GM13977 (cell line): ENCODE measurements at regions not wholly inside any gene's neighbourhood (a gene's known extent, or its start where the extent isn't known, plus 50 kb on each side); places are given as distances from the start of the nearest gene placed in this dataset.

Experiments used
- DNase-seq: peaks from one replicate; pipeline ENCODE4 v3.0.0; 2012; ENCODE audit warnings: low spot score
- CTCF ChIP-seq: IDR thresholded peaks from 2 replicates; pipeline ENCODE4 v1.5.1; 2012; ENCODE audit warnings: mild to moderate bottlenecking, control low read depth; ENCODE audit not compliant: insufficient read depth; ENCODE audit errors: extremely low read depth, missing control alignments
- in situ Hi-C: fragments of 300-500 bp; cut with MboI; formaldehyde crosslinking; loops from one replicate; pipeline ENCODE4 v1.12.0; 2022; ENCODE audit warnings: low sequenced_read_pairs, low pct_unique_long_range_greater_than_20kb, mixed read lengths, inconsistent platforms; ENCODE audit not compliant: unreplicated experiment

GRCh38 chr3:105304487-105304886 is 62.2 kb upstream of the ALCAM start:
- in situ Hi-C loops = no loop called here
- no peak for TF ChIP-seq CTCF
- DNase-seq = no peak

- in situ Hi-C loops = no loop called here
- no peak for DNase-seq
- TF ChIP-seq CTCF = no peak
Measured at GRCh38 chr3:105315144-105315543, 51.6 kb upstream of the ALCAM start.

- DNase-seq = no peak
- in situ Hi-C loops = no loop called here
- TF ChIP-seq CTCF = no peak
Measured at GRCh38 chr3:105315815-105316214, 50.9 kb upstream of the ALCAM start.

GRCh38 chr3:105316331-105316730 is 50.4 kb upstream of the ALCAM start:
- in situ Hi-C loops = no loop called here
- no peak for DNase-seq
- TF ChIP-seq CTCF = no peak
